Skeletal muscle tissue (tissue), 3 donors: ENCODE measurements at regions not wholly inside any gene's neighbourhood (a gene's known extent, or its start where the extent isn't known, plus 50 kb on each side); places are given as distances from the start of the nearest gene placed in this dataset.

Experiments used
- H3K27ac ChIP-seq: one replicate; pipeline ENCODE4 v1.7.0; 2013; ENCODE audit warnings: mild to moderate bottlenecking, low read depth, low read length, inconsistent platforms
- H3K27me3 ChIP-seq, 3 donors: one replicate each; pipeline ENCODE4 v1.7.0; 2013; ENCODE audit warnings: low read length in 3 of 3; ENCODE audit not compliant: control insufficient read depth in 3 of 3, insufficient read depth in 3 of 3
- H3K36me3 ChIP-seq, 3 donors: one replicate each; pipeline ENCODE4 v1.7.0; 2013; ENCODE audit warnings: low read length in 3 of 3; ENCODE audit not compliant: control insufficient read depth in 3 of 3, insufficient read depth in 3 of 3
- H3K4me1 ChIP-seq, 3 donors: one replicate each; pipeline ENCODE4 v1.7.0; 2013; ENCODE audit warnings: low read length in 3 of 3, mild to moderate bottlenecking in 3 of 3; ENCODE audit not compliant: control insufficient read depth in 3 of 3, insufficient read depth in 3 of 3
- H3K4me3 ChIP-seq, 3 donors: one replicate each; pipeline ENCODE4 v1.7.0; 2013; ENCODE audit warnings: low read length in 3 of 3
- H3K9ac ChIP-seq, 3 donors: one replicate each; pipeline ENCODE4 v1.7.0; 2013; ENCODE audit warnings: low read length in 3 of 3, mild to moderate bottlenecking in 3 of 3, moderate library complexity in 2 of 3, low read depth in 1 of 3
- H3K9me3 ChIP-seq, 3 donors: one replicate each; pipeline ENCODE4 v1.7.0; 2013; ENCODE audit warnings: low read length in 3 of 3; ENCODE audit not compliant: control insufficient read depth in 3 of 3
- donor health status: Osteomylitis.

GRCh38 chr3:107273771-107274170 is 103.5 kb upstream of the CCDC54 start:
- Histone ChIP-seq H3K27me3 (no peaks in the 10 kb centered on the region), H3K4me1 (no peaks in the 10 kb centered on the region), H3K9me3 (no peaks in the 10 kb centered on the region), H3K9ac (no peak overlapping the region), H3K27ac (no peak overlapping the region), H3K36me3 (no peaks in the 10 kb centered on the region), H3K4me3 (no peak overlapping the region)

GRCh38 chr3:107275511-107275910 is 101.7 kb upstream of the CCDC54 start:
- no peaks in the 10 kb centered on the region for H3K27me3 ChIP-seq
- H3K4me1 ChIP-seq, result no peaks in the 10 kb centered on the region
- no peaks in the 10 kb centered on the region for H3K36me3 ChIP-seq
- H3K27ac ChIP-seq, result no peak overlapping the region
- H3K9ac ChIP-seq, result no peak overlapping the region
- no peaks in the 10 kb centered on the region for H3K9me3 ChIP-seq
- no peak overlapping the region for H3K4me3 ChIP-seq

GRCh38 chr3:107283948-107284347 is 93.3 kb upstream of the CCDC54 start:
- Histone ChIP-seq H3K36me3 (no peaks in the 10 kb centered on the region), H3K27me3 (no peaks in the 10 kb centered on the region), H3K9ac (no peak overlapping the region), H3K4me1 (no peaks in the 10 kb centered on the region), H3K4me3 (no peak overlapping the region), H3K9me3 (no peaks in the 10 kb centered on the region), H3K27ac (no peak overlapping the region)

- Histone ChIP-seq H3K4me3 (no peak overlapping the region), H3K27ac (no peak overlapping the region), H3K27me3 (no peaks in the 10 kb centered on the region), H3K9ac (no peak overlapping the region), H3K9me3 (no peaks in the 10 kb centered on the region), H3K36me3 (no peaks in the 10 kb centered on the region), H3K4me1 (no peaks in the 10 kb centered on the region)
Measured at GRCh38 chr3:107284612-107285011, 92.6 kb upstream of the CCDC54 start.

DNA sequence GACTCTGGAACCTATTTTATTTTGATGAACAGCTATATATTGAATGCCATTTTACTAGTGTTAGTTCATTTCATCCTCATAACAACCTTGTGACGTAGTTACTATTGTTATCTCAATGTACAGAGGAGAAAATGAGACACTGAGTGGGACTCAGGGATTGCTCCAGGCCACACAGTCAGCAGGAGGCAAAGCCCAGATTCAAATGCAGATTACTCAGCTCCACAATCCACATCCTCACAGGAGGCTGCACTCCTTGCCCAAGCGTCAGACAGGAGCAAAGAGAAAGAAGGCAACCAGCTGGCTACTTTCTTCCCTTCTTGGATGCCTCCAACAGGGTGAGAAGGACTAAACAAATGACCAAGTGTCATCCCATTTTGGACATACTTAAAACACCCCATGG is 92.0 kb upstream of the CCDC54 start:
- Histone ChIP-seq H3K9ac (no peak overlapping the region), H3K4me3 (no peak overlapping the region), H3K4me1 (no peaks in the 10 kb centered on the region), H3K36me3 (no peaks in the 10 kb centered on the region), H3K27me3 (no peaks in the 10 kb centered on the region), H3K9me3 (no peaks in the 10 kb centered on the region), H3K27ac (no peak overlapping the region)

GRCh38 chr3:107289354-107289753 is 87.9 kb upstream of the CCDC54 start:
- Histone ChIP-seq H3K4me1 (no peaks in the 10 kb centered on the region), H3K9me3 (no peaks in the 10 kb centered on the region), H3K9ac (no peak overlapping the region), H3K27ac (no peak overlapping the region), H3K36me3 (no peaks in the 10 kb centered on the region), H3K4me3 (no peak overlapping the region), H3K27me3 (no peaks in the 10 kb centered on the region)

GRCh38 chr3:107294117-107294516 is 83.1 kb upstream of the CCDC54 start:
- Histone ChIP-seq H3K4me1 (no peaks in the 10 kb centered on the region), H3K36me3 (no peaks in the 10 kb centered on the region), H3K4me3 (no peak overlapping the region), H3K9me3 (no peaks in the 10 kb centered on the region), H3K9ac (no peak overlapping the region), H3K27me3 (no peaks in the 10 kb centered on the region), H3K27ac (no peak overlapping the region)

GRCh38 chr3:107297597-107297996 is 79.6 kb upstream of the CCDC54 start:
- no peaks in the 10 kb centered on the region for H3K36me3 ChIP-seq
- H3K27me3 ChIP-seq, result no peaks in the 10 kb centered on the region
- H3K4me3 ChIP-seq, result no peak overlapping the region
- no peak overlapping the region for H3K27ac ChIP-seq
- H3K9me3 ChIP-seq, result no peaks in the 10 kb centered on the region
- H3K4me1 ChIP-seq, result no peaks in the 10 kb centered on the region
- no peak overlapping the region for H3K9ac ChIP-seq

DNA sequence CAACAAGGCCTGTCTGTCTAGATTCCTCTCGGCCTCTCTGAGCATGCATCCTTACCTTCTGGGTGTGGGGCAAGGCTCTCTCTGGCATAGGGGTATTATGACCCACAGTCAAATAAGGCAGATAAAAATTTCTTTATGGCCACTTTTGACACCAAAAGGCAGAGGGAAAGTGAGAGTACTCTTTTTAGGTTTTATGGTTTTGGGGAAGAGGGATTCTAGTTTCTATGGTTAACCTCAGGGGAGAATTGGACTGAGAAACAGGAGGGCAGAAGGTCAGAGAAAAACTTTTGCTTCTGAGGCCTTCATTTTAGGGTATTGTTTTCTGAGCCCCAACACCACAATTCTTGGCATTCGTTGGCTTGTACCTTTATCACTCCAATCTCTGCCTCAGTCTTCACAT is 70.0 kb upstream of the CCDC54 start:
- H3K4me1 ChIP-seq, result no peaks in the 10 kb centered on the region
- H3K9ac ChIP-seq, result no peak overlapping the region
- no peaks in the 10 kb centered on the region for H3K36me3 ChIP-seq
- H3K4me3 ChIP-seq, result no peak overlapping the region
- H3K27me3 ChIP-seq, result no peaks in the 10 kb centered on the region
- H3K27ac ChIP-seq, result no peak overlapping the region
- peaks cover 0 to 2% (median 0%) of the 10 kb centered on the region in 3 donors for H3K9me3 ChIP-seq

GRCh38 chr3:107308716-107309115 is 68.5 kb upstream of the CCDC54 start:
- Histone ChIP-seq H3K27me3 (no peaks in the 10 kb centered on the region), H3K9ac (no peak overlapping the region), H3K4me1 (no peaks in the 10 kb centered on the region), H3K4me3 (no peak overlapping the region), H3K27ac (no peak overlapping the region), H3K9me3 (peaks cover 0 to 2% (median 0%) of the 10 kb centered on the region in 3 donors), H3K36me3 (no peaks in the 10 kb centered on the region)

GRCh38 chr3:107309312-107309711 is 67.9 kb upstream of the CCDC54 start:
- H3K36me3 ChIP-seq, result no peaks in the 10 kb centered on the region
- no peak overlapping the region for H3K4me3 ChIP-seq
- no peaks in the 10 kb centered on the region for H3K4me1 ChIP-seq
- no peaks in the 10 kb centered on the region for H3K27me3 ChIP-seq
- H3K27ac ChIP-seq, result no peak overlapping the region
- peaks cover 0 to 2% (median 0%) of the 10 kb centered on the region in 3 donors for H3K9me3 ChIP-seq
- no peak overlapping the region for H3K9ac ChIP-seq
